Gastroesophageal sphincter (tissue), 4 donors: ENCODE measurements at regions not wholly inside any gene's neighbourhood (a gene's known extent, or its start where the extent isn't known, plus 50 kb on each side); places are given as distances from the start of the nearest gene placed in this dataset.
"Not testable (repeated sequence)": the region's sequence is repeated elsewhere in the genome, so short reads cannot be mapped to it uniquely, and the experiment has no call there.

Source experiments
- ATAC-seq: fragments of 150-250 bp; one replicate; pipeline ENCODE4 v1.9.1; 2016; ENCODE audit warnings: mild to moderate bottlenecking, moderate library complexity
- H3K27ac ChIP-seq, 4 donors: fragments of 200-600 bp; sonication (generic) in 3 of 4; 1 replicate in 3 of 4; 2 replicates in 1 of 4; pipeline ENCODE4 v1.5.1; 2016 to 2019
- H3K27me3 ChIP-seq: fragments of 200-600 bp; sonication (generic); one replicate; pipeline ENCODE4 v1.5.1; 2019
- H3K36me3 ChIP-seq, 2 donors: fragments of 200-600 bp; sonication (generic); one replicate each; pipeline ENCODE4 v1.5.1; 2019; ENCODE audit warnings: control low read depth in 1 of 2
- H3K4me1 ChIP-seq, 3 donors: fragments of 200-600 bp; sonication (generic); 1 replicate in 2 of 3; 2 replicates in 1 of 3; pipeline ENCODE4 v1.5.1; 2016 to 2019; ENCODE audit warnings: control low read depth in 2 of 3
- H3K4me3 ChIP-seq, 2 donors: fragments of 200-600 bp; sonication (generic); one replicate each; pipeline ENCODE4 v1.5.1; 2019; ENCODE audit warnings: mild to moderate bottlenecking in 1 of 2, moderate library complexity in 1 of 2
- H3K9me3 ChIP-seq, 3 donors: fragments of 200-600 bp; sonication (generic); one replicate each; pipeline ENCODE4 v1.5.1; 2017 to 2019; ENCODE audit warnings: control low read depth in 2 of 3
- EP300 ChIP-seq: sonication (generic); formaldehyde crosslinking; IDR thresholded peaks from one replicate; pipeline ENCODE4 v1.6.1; 2017; ENCODE audit warnings: antibody characterized with exemption, mild to moderate bottlenecking
- POLR2A ChIP-seq, 2 donors: fragments of 450-650 bp; IDR thresholded peaks; one replicate each; pipeline ENCODE4 v1.6.1; 2017; ENCODE audit warnings: antibody characterized with exemption in 2 of 2, mild to moderate bottlenecking in 2 of 2, moderate library complexity in 1 of 2
- POLR2AphosphoS5 ChIP-seq: sonication (generic); formaldehyde crosslinking; IDR thresholded peaks from one replicate; pipeline ENCODE4 v1.6.1; 2017; ENCODE audit warnings: antibody characterized with exemption
- WGBS, 2 donors: methylation state at CpG; one replicate each; pipeline ENCODE4 v1.1.5; 2018; ENCODE audit warnings: low coverage in 1 of 2; 5-methylcytosine and 5-hydroxymethylcytosine counted together
- TF ChIP-seq, protein P1 (sequence below), 4 experiments: fragments of 200-600 bp in 2 of 4; fragments of 450-650 bp in 2 of 4; sonication (generic) in 1 of 4; IDR thresholded peaks; one replicate each; pipeline ENCODE4 v1.5.1; 2017 to 2019; ENCODE audit warnings: antibody characterized with exemption in 4 of 4, mild to moderate bottlenecking in 2 of 4, moderate library complexity in 2 of 4

DNA sequence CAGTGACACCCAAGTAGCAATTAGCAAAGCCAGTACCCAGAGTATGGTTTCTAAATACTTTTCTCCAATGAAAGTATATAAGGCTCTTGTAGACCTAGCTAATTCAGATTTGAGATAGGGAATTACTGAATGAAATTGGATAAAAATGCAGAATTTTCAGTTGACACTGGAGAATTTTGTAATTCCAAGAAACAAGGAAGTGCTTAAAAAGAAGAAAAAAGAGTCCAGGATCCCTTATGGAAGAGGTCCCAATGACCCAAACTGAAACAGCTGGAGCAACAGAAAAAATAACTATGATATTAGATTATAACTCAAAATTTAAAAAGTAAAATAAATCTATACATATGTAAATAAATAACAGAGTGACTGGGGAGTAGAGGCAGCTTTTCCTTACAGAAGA lies 335.2 kb downstream of the C3orf38 start:
- H3K27ac ChIP-seq = no peak overlapping the region
- no peaks in the 10 kb centered on the region for H3K36me3 ChIP-seq
- ATAC-seq = no peak
- H3K27me3 ChIP-seq = no peaks in the 10 kb centered on the region
- TF ChIP-seq POLR2AphosphoS5 (no peak), POLR2A (IDR thresholded peaks at IDR 0.05) (no peak), EP300 (no peak)
- TF ChIP-seq, protein P1, sequence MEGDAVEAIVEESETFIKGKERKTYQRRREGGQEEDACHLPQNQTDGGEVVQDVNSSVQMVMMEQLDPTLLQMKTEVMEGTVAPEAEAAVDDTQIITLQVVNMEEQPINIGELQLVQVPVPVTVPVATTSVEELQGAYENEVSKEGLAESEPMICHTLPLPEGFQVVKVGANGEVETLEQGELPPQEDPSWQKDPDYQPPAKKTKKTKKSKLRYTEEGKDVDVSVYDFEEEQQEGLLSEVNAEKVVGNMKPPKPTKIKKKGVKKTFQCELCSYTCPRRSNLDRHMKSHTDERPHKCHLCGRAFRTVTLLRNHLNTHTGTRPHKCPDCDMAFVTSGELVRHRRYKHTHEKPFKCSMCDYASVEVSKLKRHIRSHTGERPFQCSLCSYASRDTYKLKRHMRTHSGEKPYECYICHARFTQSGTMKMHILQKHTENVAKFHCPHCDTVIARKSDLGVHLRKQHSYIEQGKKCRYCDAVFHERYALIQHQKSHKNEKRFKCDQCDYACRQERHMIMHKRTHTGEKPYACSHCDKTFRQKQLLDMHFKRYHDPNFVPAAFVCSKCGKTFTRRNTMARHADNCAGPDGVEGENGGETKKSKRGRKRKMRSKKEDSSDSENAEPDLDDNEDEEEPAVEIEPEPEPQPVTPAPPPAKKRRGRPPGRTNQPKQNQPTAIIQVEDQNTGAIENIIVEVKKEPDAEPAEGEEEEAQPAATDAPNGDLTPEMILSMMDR (IDR thresholded peaks at IDR 0.05) = no peak
- no peak overlapping the region for H3K4me3 ChIP-seq
- no peaks in the 10 kb centered on the region for H3K9me3 ChIP-seq
- no peaks in the 10 kb centered on the region for H3K4me1 ChIP-seq

- H3K36me3 ChIP-seq, H3K27me3 ChIP-seq, H3K27ac ChIP-seq, ATAC-seq, H3K4me3 ChIP-seq, H3K4me1 ChIP-seq, H3K9me3 ChIP-seq: not testable (repeated sequence)
- WGBS, 2 donors = 97 to 100% methylated on average over 2 to 5 of the region's 15 CpGs
These were observed 359.1 kb downstream of the C3orf38 start for GRCh38 chr3:88508818-88509217.

DNA sequence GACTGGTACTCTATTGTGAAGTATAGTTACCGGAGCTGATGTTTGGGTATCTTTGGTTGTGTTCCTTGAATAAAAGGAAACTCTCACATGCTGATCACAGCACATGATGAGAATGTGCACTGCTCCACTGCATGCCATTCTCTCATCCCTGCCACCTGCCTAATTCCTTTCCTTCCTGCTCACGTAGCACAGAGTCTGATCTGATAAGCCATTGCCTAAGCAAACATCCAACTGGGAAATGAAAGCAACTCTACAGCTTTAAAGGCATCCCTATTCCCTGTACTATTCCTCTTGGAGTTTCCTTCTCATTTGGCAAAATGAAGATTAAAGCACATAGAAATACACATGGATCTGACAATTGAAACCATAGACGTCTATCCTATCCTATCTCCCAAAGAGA lies 359.8 kb downstream of the C3orf38 start:
- no peaks in the 10 kb centered on the region for H3K4me1 ChIP-seq
- ATAC-seq = no peak
- no peaks in the 10 kb centered on the region for H3K9me3 ChIP-seq
- H3K27ac ChIP-seq = no peak overlapping the region
- WGBS, 2 donors = 64 to 78% methylated on average over 2 to 3 of the region's 3 CpGs
- H3K4me3 ChIP-seq = no peak overlapping the region
- TF ChIP-seq POLR2AphosphoS5 (no peak), EP300 (no peak), POLR2A (IDR thresholded peaks at IDR 0.05) (no peak)
- TF ChIP-seq, protein P1 (IDR thresholded peaks at IDR 0.05) = no peak
- H3K27me3 ChIP-seq = no peaks in the 10 kb centered on the region
- H3K36me3 ChIP-seq = no peaks in the 10 kb centered on the region

DNA sequence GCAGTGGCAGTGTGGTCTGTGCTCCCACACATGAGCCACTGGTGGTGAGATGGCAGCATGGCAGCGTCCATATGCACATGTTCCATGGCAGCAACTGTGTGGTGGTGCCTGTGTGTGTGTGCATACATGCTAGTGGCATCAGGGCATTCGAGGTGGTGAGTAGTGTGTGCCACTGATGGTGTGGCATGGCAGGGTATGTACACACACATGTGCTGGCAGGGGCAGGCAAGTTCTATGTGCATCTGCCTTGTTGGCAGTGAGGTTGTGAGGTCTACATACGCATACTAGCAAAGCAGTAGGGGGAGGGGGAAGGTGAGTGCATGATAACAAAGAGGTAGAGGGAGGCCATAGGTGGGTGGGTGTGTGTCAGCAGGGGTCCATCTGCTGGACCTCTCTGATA lies 378.7 kb downstream of the C3orf38 start:
- WGBS, 2 donors = 78% methylated on average over 3 of the region's 3 CpGs; no CpG with 5 or more reads in 1 of the 2 donors
- Histone ChIP-seq H3K4me1 (no peaks in the 10 kb centered on the region), H3K27me3 (no peaks in the 10 kb centered on the region), H3K4me3 (no peak overlapping the region), H3K9me3 (peaks cover 0 to 10% (median 0%) of the 10 kb centered on the region in 3 donors), H3K36me3 (no peaks in the 10 kb centered on the region), H3K27ac (no peak overlapping the region)
- TF ChIP-seq, protein P1 (IDR thresholded peaks at IDR 0.05) = no peak
- no peak for TF ChIP-seq POLR2A (IDR thresholded peaks at IDR 0.05)
- no peak for TF ChIP-seq POLR2AphosphoS5
- TF ChIP-seq EP300 = no peak
- ATAC-seq = no peak

GRCh38 chr3:88534534-88534933 lies 384.8 kb downstream of the C3orf38 start:
- Histone ChIP-seq H3K27me3 (no peaks in the 10 kb centered on the region), H3K4me1 (no peaks in the 10 kb centered on the region), H3K9me3 (no peaks in the 10 kb centered on the region), H3K36me3 (no peaks in the 10 kb centered on the region), H3K27ac (no peak overlapping the region), H3K4me3 (no peak overlapping the region)
- no peak for ATAC-seq
- TF ChIP-seq EP300 (no peak), POLR2A (IDR thresholded peaks at IDR 0.05) (no peak), POLR2AphosphoS5 (no peak)
- TF ChIP-seq, protein P1 (IDR thresholded peaks at IDR 0.05) = no peak
- WGBS, 2 donors = 56 to 70% methylated on average over 3 to 4 of the region's 4 CpGs

DNA sequence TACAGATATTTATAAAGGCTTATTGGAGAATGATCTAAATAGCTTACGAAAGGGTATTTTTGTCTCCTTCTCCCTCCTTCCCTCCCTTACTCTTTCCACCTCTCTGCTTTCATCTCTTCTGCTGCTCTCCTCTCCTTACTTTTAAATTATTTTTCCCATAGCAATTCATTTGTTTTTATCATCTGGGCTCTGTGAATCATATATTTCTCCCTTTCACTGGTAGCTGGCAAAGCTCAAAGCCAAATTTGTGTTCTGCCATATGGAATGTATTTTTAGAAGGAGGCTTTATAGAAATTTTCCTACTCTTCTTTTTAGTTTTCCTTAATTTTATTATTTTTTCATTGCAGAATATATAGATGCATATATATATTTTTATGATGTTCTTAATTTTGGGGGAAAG lies 385.8 kb downstream of the C3orf38 start:
- Histone ChIP-seq H3K36me3 (no peaks in the 10 kb centered on the region), H3K27ac (no peak overlapping the region), H3K27me3 (no peaks in the 10 kb centered on the region), H3K4me1 (no peaks in the 10 kb centered on the region), H3K9me3 (no peaks in the 10 kb centered on the region), H3K4me3 (no peak overlapping the region)
- WGBS, 2 donors = 69 to 89% methylated on average over 1 of the region's 1 CpG
- no peak for ATAC-seq
- TF ChIP-seq EP300 (no peak), POLR2A (IDR thresholded peaks at IDR 0.05) (no peak), POLR2AphosphoS5 (no peak)
- TF ChIP-seq, protein P1 (IDR thresholded peaks at IDR 0.05) = no peak
